NK-92 treated with Interleukin-12 subunit alpha and Interleukin-12 subunit beta, amount 100 ng/mL, for 24 hours (cell line): ENCODE measurements at regions not wholly inside any gene's neighbourhood (a gene's known extent, or its start where the extent isn't known, plus 50 kb on each side); places are given as distances from the start of the nearest gene placed in this dataset.

ENCODE experiments used
- DNase-seq: peaks from one replicate; lab custom pipeline; 2025; lab: John Stamatoyannopoulos, UW

- no peak for DNase-seq
Observed at GRCh38 chr4:189022440-189023035, 883.3 kb downstream of the TRIML1 start.

GRCh38 chr4:189029976-189030504, 890.8 kb downstream of the TRIML1 start:
- DNase-seq = no peak

- DNase-seq = no peak
Observed at GRCh38 chr4:189032606-189033338, 893.5 kb downstream of the TRIML1 start.

GRCh38 chr4:189033801-189034347, 894.6 kb downstream of the TRIML1 start:
- DNase-seq = no peak

- no peak for DNase-seq
Observed at GRCh38 chr4:189035091-189035490, 895.9 kb downstream of the TRIML1 start.

- DNase-seq = no peak
Observed at GRCh38 chr4:189035654-189036053, 896.4 kb downstream of the TRIML1 start.

- no peak for DNase-seq
Observed at GRCh38 chr4:189036906-189037305, 897.7 kb downstream of the TRIML1 start.

GRCh38 chr4:189046642-189047041, 894.0 kb upstream of the FRG1 start:
- no peak for DNase-seq

- no peak for DNase-seq
Observed at GRCh38 chr4:189048119-189048518, 892.6 kb upstream of the FRG1 start.

GRCh38 chr4:189049682-189050081, 891.0 kb upstream of the FRG1 start:
- DNase-seq = no peak

GRCh38 chr4:189050643-189051042, 890.0 kb upstream of the FRG1 start:
- no peak for DNase-seq

- DNase-seq = no peak
Observed at GRCh38 chr4:189053621-189054020, 887.1 kb upstream of the FRG1 start.

GRCh38 chr4:189060104-189060503, 880.6 kb upstream of the FRG1 start:
- DNase-seq = no peak

- DNase-seq = no peak
Observed at GRCh38 chr4:189062047-189062820, 878.4 kb upstream of the FRG1 start.

GRCh38 chr4:189069772-189070171, 870.9 kb upstream of the FRG1 start:
- no peak for DNase-seq

- DNase-seq = no peak
Observed at GRCh38 chr4:189071241-189071640, 869.4 kb upstream of the FRG1 start.

GRCh38 chr4:189073739-189074138, 866.9 kb upstream of the FRG1 start:
- DNase-seq = no peak

- DNase-seq = no peak
Observed at GRCh38 chr4:189081826-189082225, 858.8 kb upstream of the FRG1 start.

- DNase-seq = no peak
Observed at GRCh38 chr4:189083769-189084168, 856.9 kb upstream of the FRG1 start.

- DNase-seq = no peak
Observed at GRCh38 chr4:189084671-189085070, 856.0 kb upstream of the FRG1 start.

- no peak for DNase-seq
Observed at GRCh38 chr4:189087971-189088370, 852.7 kb upstream of the FRG1 start.

- no peak for DNase-seq
Observed at GRCh38 chr4:189088780-189089179, 851.9 kb upstream of the FRG1 start.
